Fibroblast of lung (primary cell): ENCODE measurements at regions not wholly inside any gene's neighbourhood (a gene's known extent, or its start where the extent isn't known, plus 50 kb on each side); places are given as distances from the start of the nearest gene placed in this dataset.

ENCODE experiments used
- DNase-seq, 2 donors: peaks; one replicate each; pipeline versions ENCODE4 v3.0.0 to v3.0.0-alpha.2; 2010; ENCODE audit warnings: low read depth in 2 of 2
- H2AFZ ChIP-seq: 2 replicates; pipeline ENCODE4 v1.5.1; 2012; ENCODE audit warnings: low read length, control low read depth, inconsistent platforms
- H3K27ac ChIP-seq: 2 replicates; pipeline ENCODE4 v1.5.1; 2011; ENCODE audit warnings: low read length, control low read depth; ENCODE audit not compliant: insufficient read depth
- H3K27me3 ChIP-seq: 2 replicates; pipeline ENCODE4 v1.5.1; 2011; ENCODE audit warnings: mild to moderate bottlenecking, low read length; ENCODE audit not compliant: control insufficient read depth, insufficient read depth
- H3K36me3 ChIP-seq: 2 replicates; pipeline ENCODE4 v1.5.1; 2011; ENCODE audit warnings: low read length; ENCODE audit not compliant: control insufficient read depth, insufficient read depth
- H3K4me1 ChIP-seq: 2 replicates; pipeline ENCODE4 v1.5.1; 2011; ENCODE audit warnings: low read length; ENCODE audit not compliant: control insufficient read depth, insufficient read depth; ENCODE audit errors: extremely low read depth
- H3K4me2 ChIP-seq: 2 replicates; pipeline ENCODE4 v1.5.1; 2011; ENCODE audit warnings: low read length, control low read depth; ENCODE audit not compliant: insufficient read depth; ENCODE audit errors: extremely low read depth
- H3K4me3 ChIP-seq, 4 experiments: fragments of 200-600 bp in 1 of 4; sonication (generic) in 1 of 4; replicated peaks in 1 of 4; 2 replicates each; pipeline ENCODE4 v1.5.1; 2011 to 2016; ENCODE audit warnings: low read length in 4 of 4, low read depth in 3 of 4, mild to moderate bottlenecking in 3 of 4, control low read depth in 2 of 4, inconsistent platforms in 1 of 4, mixed read lengths in 1 of 4; ENCODE audit not compliant: insufficient read depth in 1 of 4; ENCODE audit errors: control extremely low read depth in 1 of 4
- H3K79me2 ChIP-seq: 2 replicates; pipeline ENCODE4 v1.5.1; 2012; ENCODE audit warnings: mild to moderate bottlenecking, low read length, inconsistent platforms; ENCODE audit not compliant: control insufficient read depth, insufficient read depth
- H3K9ac ChIP-seq: 2 replicates; pipeline ENCODE4 v1.5.1; 2011; ENCODE audit warnings: mild to moderate bottlenecking, low read length, control low read depth; ENCODE audit not compliant: insufficient read depth
- H3K9me3 ChIP-seq: 2 replicates; pipeline ENCODE4 v1.5.1; 2012; ENCODE audit warnings: low read depth, low read length; ENCODE audit not compliant: control insufficient read depth, insufficient read depth
- H4K20me1 ChIP-seq: 2 replicates; pipeline ENCODE4 v1.5.1; 2011; ENCODE audit warnings: low read length; ENCODE audit not compliant: control insufficient read depth, insufficient read depth; ENCODE audit errors: extremely low read depth
- CTCF ChIP-seq, 2 donors: IDR thresholded peaks in 1 of 2; conservative IDR thresholded peaks in 1 of 2; 1 replicate in 1 of 2; 2 replicates in 1 of 2; pipeline ENCODE4 v1.5.1; 2011 to 2012; ENCODE audit warnings: low read length in 2 of 2, control low read depth in 1 of 2, inconsistent platforms in 1 of 2, low read depth in 1 of 2, mild to moderate bottlenecking in 1 of 2
- EZH2 ChIP-seq: IDR thresholded peaks from 2 replicates; pipeline ENCODE4 v1.5.1; 2012; ENCODE audit warnings: low read length, control low read depth, mild to moderate bottlenecking; ENCODE audit errors: missing control alignments

GRCh38 chr9:97751531-97751930 lies 54.4 kb upstream of the XPA start:
- no peak overlapping the region for H3K4me2 ChIP-seq
- H3K36me3 ChIP-seq, result no peaks in the 10 kb centered on the region
- DNase-seq, result no peak
- TF ChIP-seq EZH2 (no peak), CTCF (conservative IDR thresholded peaks at IDR 0.05 in 1 of 2, IDR thresholded peaks at IDR 0.05 in 1 of 2; ENCODE audit: low read depth in 1 of 2, low read length in 2 of 2) (no peak)
- no peaks in the 10 kb centered on the region for H3K9me3 ChIP-seq
- H3K4me1 ChIP-seq, result no peaks in the 10 kb centered on the region
- no peak overlapping the region for H2AFZ ChIP-seq
- no peaks in the 10 kb centered on the region for H4K20me1 ChIP-seq
- no peaks in the 10 kb centered on the region for H3K79me2 ChIP-seq
- no peak overlapping the region for H3K4me3 ChIP-seq
- peaks cover 11% of the 10 kb centered on the region for H3K27me3 ChIP-seq
- H3K9ac ChIP-seq, result no peak overlapping the region
- no peak overlapping the region for H3K27ac ChIP-seq

GRCh38 chr9:97752274-97752673 lies 55.1 kb upstream of the XPA start:
- DNase-seq, result no peak

GRCh38 chr9:97753364-97753763 lies 56.2 kb upstream of the XPA start:
- no peaks in the 10 kb centered on the region for H3K36me3 ChIP-seq
- no peak overlapping the region for H3K27ac ChIP-seq
- H3K27me3 ChIP-seq, result peaks cover 14% of the 10 kb centered on the region
- H3K4me3 ChIP-seq, result no peak overlapping the region
- no peak overlapping the region for H3K4me2 ChIP-seq
- no peaks in the 10 kb centered on the region for H3K79me2 ChIP-seq
- H3K9me3 ChIP-seq, result no peaks in the 10 kb centered on the region
- TF ChIP-seq EZH2 (no peak), CTCF (conservative IDR thresholded peaks at IDR 0.05 in 1 of 2, IDR thresholded peaks at IDR 0.05 in 1 of 2; ENCODE audit: low read depth in 1 of 2, low read length in 2 of 2) (no peak)
- H2AFZ ChIP-seq, result no peak overlapping the region
- no peak for DNase-seq
- H3K9ac ChIP-seq, result no peak overlapping the region
- H4K20me1 ChIP-seq, result no peaks in the 10 kb centered on the region
- H3K4me1 ChIP-seq, result no peaks in the 10 kb centered on the region

More at GRCh38 chr9:97752274-97752673, 55.1 kb upstream of the XPA start:
- H3K9me3 ChIP-seq, result no peaks in the 10 kb centered on the region
- no peak overlapping the region for H3K4me3 ChIP-seq
- H3K4me1 ChIP-seq, result no peaks in the 10 kb centered on the region
- H3K27ac ChIP-seq, result no peak overlapping the region
- H3K27me3 ChIP-seq, result peaks cover 15% of the 10 kb centered on the region
- H4K20me1 ChIP-seq, result no peaks in the 10 kb centered on the region
- H2AFZ ChIP-seq, result no peak overlapping the region
- H3K4me2 ChIP-seq, result no peak overlapping the region
- H3K36me3 ChIP-seq, result no peaks in the 10 kb centered on the region
- no peak overlapping the region for H3K9ac ChIP-seq
- no peak for TF ChIP-seq CTCF (conservative IDR thresholded peaks at IDR 0.05 in 1 of 2, IDR thresholded peaks at IDR 0.05 in 1 of 2; ENCODE audit: low read depth in 1 of 2, low read length in 2 of 2)
- TF ChIP-seq EZH2, result no peak
- H3K79me2 ChIP-seq, result no peaks in the 10 kb centered on the region
